Parathyroid adenoma (tissue), 2 donors: ENCODE measurements at regions not wholly inside any gene's neighbourhood (a gene's known extent, or its start where the extent isn't known, plus 50 kb on each side); places are given as distances from the start of the nearest gene placed in this dataset.
"Not testable (repeated sequence)": the region's sequence is repeated elsewhere in the genome, so short reads cannot be mapped to it uniquely, and the experiment has no call there.

Source experiments
- H2AFZ ChIP-seq: fragments of 300-600 bp; sonication (generic); one replicate; pipeline ENCODE4 v1.7.0; 2017; ENCODE audit warnings: antibody characterized with exemption, mild to moderate bottlenecking
- H3K27ac ChIP-seq: fragments of 300-600 bp; sonication (generic); one replicate; pipeline ENCODE4 v1.7.0; 2017
- H3K27me3 ChIP-seq: fragments of 300-600 bp; sonication (generic); one replicate; pipeline ENCODE4 v1.7.0; 2017; ENCODE audit warnings: low read length; ENCODE audit not compliant: control insufficient read depth, insufficient read depth
- H3K36me3 ChIP-seq: fragments of 300-600 bp; sonication (generic); one replicate; pipeline ENCODE4 v1.7.0; 2017; ENCODE audit warnings: low read length; ENCODE audit not compliant: control insufficient read depth, insufficient read depth
- H3K4me1 ChIP-seq: fragments of 300-600 bp; sonication (generic); one replicate; pipeline ENCODE4 v1.7.0; 2017; ENCODE audit warnings: control low read depth
- H3K4me2 ChIP-seq: fragments of 300-600 bp; sonication (generic); one replicate; pipeline ENCODE4 v1.7.0; 2017; ENCODE audit warnings: low read length
- H3K4me3 ChIP-seq: fragments of 300-600 bp; sonication (generic); one replicate; pipeline ENCODE4 v1.7.0; 2017; ENCODE audit warnings: low read depth, low read length
- H3K79me2 ChIP-seq: fragments of 300-600 bp; sonication (generic); one replicate; pipeline ENCODE4 v1.7.0; 2017; ENCODE audit warnings: control low read depth
- H3K9ac ChIP-seq: fragments of 300-600 bp; sonication (generic); one replicate; pipeline ENCODE4 v1.7.0; 2017; ENCODE audit warnings: mild to moderate bottlenecking
- H3K9me3 ChIP-seq: fragments of 300-600 bp; sonication (generic); one replicate; pipeline ENCODE4 v1.7.0; 2017; ENCODE audit warnings: low read length; ENCODE audit not compliant: control insufficient read depth
- TF ChIP-seq, protein P1 (sequence below): fragments of 300-600 bp; sonication (generic); IDR thresholded peaks from one replicate; pipeline ENCODE4 v1.7.0; 2017; ENCODE audit warnings: antibody characterized with exemption, mild to moderate bottlenecking
- donor health status: primary hyperparathyroidism.

GRCh38 chr11:23789200-23789853 is 707.5 kb upstream of the LUZP2 start:
- no peak overlapping the region for H3K27ac ChIP-seq
- H3K27me3 ChIP-seq, result no peaks in the 10 kb centered on the region

DNA sequence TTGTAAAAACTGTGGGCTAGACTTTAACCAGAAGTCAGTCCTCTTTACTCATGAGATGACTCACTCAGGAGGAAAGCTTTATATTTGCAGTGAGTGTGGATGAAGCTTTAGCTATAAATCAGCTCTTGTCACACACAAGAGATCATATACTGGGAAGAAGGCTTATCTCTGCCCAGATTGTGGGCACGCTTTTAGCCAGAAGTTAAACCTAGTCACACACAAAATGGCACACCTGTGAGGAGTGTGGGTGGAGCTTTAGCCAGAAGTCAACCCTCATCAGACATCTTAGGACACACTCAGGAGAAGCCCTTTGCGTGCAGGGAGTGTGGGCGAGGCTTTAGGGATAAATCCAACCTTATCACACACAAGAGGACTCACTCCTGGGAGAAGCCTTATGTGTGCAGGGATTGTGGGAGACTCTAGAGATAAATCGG is 706.9 kb upstream of the LUZP2 start:
- H3K4me1 ChIP-seq, result no peaks in the 10 kb centered on the region
- no peak overlapping the region for H3K27ac ChIP-seq

More at GRCh38 chr11:23789200-23789853, 707.5 kb upstream of the LUZP2 start:
- no peak overlapping the region for H3K9ac ChIP-seq
- no peak overlapping the region for H2AFZ ChIP-seq
- H3K4me2 ChIP-seq, result no peak overlapping the region
- H3K9me3 ChIP-seq, result no peaks in the 10 kb centered on the region
- H3K79me2 ChIP-seq, result no peaks in the 10 kb centered on the region
- TF ChIP-seq, protein P1, sequence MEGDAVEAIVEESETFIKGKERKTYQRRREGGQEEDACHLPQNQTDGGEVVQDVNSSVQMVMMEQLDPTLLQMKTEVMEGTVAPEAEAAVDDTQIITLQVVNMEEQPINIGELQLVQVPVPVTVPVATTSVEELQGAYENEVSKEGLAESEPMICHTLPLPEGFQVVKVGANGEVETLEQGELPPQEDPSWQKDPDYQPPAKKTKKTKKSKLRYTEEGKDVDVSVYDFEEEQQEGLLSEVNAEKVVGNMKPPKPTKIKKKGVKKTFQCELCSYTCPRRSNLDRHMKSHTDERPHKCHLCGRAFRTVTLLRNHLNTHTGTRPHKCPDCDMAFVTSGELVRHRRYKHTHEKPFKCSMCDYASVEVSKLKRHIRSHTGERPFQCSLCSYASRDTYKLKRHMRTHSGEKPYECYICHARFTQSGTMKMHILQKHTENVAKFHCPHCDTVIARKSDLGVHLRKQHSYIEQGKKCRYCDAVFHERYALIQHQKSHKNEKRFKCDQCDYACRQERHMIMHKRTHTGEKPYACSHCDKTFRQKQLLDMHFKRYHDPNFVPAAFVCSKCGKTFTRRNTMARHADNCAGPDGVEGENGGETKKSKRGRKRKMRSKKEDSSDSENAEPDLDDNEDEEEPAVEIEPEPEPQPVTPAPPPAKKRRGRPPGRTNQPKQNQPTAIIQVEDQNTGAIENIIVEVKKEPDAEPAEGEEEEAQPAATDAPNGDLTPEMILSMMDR, result no peak
- no peaks in the 10 kb centered on the region for H3K36me3 ChIP-seq
- no peak overlapping the region for H3K4me3 ChIP-seq
- H3K4me1 ChIP-seq, result no peaks in the 10 kb centered on the region

GRCh38 chr11:23797624-23798419 is 699.0 kb upstream of the LUZP2 start:
- no peak overlapping the region for H3K4me2 ChIP-seq
- no peak overlapping the region for H2AFZ ChIP-seq
- H3K4me3 ChIP-seq, result no peak overlapping the region
- no peak overlapping the region for H3K27ac ChIP-seq
- H3K9me3 ChIP-seq, result no peaks in the 10 kb centered on the region
- no peaks in the 10 kb centered on the region for H3K4me1 ChIP-seq
- H3K9ac ChIP-seq, result no peak overlapping the region
- H3K27me3 ChIP-seq, result no peaks in the 10 kb centered on the region
- no peaks in the 10 kb centered on the region for H3K79me2 ChIP-seq
- TF ChIP-seq, protein P1, result no peak
- no peaks in the 10 kb centered on the region for H3K36me3 ChIP-seq

More for the DNA sequence above, 706.9 kb upstream of the LUZP2 start:
- no peaks in the 10 kb centered on the region for H3K27me3 ChIP-seq
- TF ChIP-seq, protein P1, result no peak
- no peaks in the 10 kb centered on the region for H3K9me3 ChIP-seq
- no peak overlapping the region for H3K9ac ChIP-seq
- no peak overlapping the region for H3K4me2 ChIP-seq
- no peak overlapping the region for H2AFZ ChIP-seq
- H3K79me2 ChIP-seq, result no peaks in the 10 kb centered on the region
- no peak overlapping the region for H3K4me3 ChIP-seq
- no peaks in the 10 kb centered on the region for H3K36me3 ChIP-seq

DNA sequence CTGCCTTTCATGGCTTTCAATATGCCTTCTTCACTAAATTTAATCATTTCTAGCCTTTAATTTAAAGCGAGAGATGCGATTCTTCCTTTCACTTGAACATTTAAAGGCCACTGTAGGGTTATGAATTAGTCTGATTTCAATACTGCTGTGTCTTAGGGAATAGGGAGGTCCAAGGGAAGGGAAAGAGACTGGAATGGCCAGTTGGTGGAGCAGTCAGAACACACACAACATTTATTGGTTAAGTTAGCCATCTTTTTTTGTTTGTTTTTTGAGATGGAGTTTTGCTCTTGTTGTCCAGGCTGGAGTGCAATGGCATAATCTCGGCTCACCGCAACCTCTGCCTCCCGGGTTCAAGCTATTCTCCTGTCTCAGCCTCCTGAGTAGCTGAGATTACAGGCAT is 662.5 kb upstream of the LUZP2 start:
- H3K9ac ChIP-seq, H2AFZ ChIP-seq, H3K27ac ChIP-seq, H3K4me2 ChIP-seq, H3K9me3 ChIP-seq, H3K79me2 ChIP-seq, H3K36me3 ChIP-seq, H3K4me1 ChIP-seq, H3K27me3 ChIP-seq, H3K4me3 ChIP-seq: not testable (repeated sequence)

DNA sequence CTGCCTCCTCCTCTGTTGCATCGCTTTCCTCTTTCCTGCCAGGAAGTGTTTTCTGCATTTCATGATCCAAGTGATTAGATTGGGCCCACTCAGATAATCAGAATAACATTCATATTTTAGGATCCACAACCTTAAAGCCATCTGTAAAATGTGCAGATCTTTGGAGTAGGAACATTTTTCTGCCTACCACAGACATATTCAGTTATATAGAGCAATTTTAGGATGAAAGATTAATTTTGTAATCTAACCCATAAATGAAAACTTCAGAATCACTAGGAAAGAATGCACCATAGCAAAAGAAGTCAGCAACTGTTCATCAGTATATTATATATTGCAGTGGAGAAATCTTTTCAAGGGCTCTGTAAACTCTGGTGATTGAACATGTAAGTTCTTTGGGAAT is 659.9 kb upstream of the LUZP2 start:
- TF ChIP-seq, protein P1, result no peak
- Histone ChIP-seq H3K4me1 (no peaks in the 10 kb centered on the region), H3K4me3 (no peak overlapping the region), H3K79me2 (no peaks in the 10 kb centered on the region), H3K9me3 (no peaks in the 10 kb centered on the region), H3K4me2 (no peak overlapping the region), H2AFZ (no peak overlapping the region), H3K36me3 (no peaks in the 10 kb centered on the region), H3K27me3 (no peaks in the 10 kb centered on the region), H3K9ac (no peak overlapping the region), H3K27ac (no peak overlapping the region)
